ENCODE measurements at regions not wholly inside any gene's neighbourhood (a gene's known extent, or its start where the extent isn't known, plus 50 kb on each side); places are given as distances from the start of the nearest gene placed in this dataset.

DNA sequence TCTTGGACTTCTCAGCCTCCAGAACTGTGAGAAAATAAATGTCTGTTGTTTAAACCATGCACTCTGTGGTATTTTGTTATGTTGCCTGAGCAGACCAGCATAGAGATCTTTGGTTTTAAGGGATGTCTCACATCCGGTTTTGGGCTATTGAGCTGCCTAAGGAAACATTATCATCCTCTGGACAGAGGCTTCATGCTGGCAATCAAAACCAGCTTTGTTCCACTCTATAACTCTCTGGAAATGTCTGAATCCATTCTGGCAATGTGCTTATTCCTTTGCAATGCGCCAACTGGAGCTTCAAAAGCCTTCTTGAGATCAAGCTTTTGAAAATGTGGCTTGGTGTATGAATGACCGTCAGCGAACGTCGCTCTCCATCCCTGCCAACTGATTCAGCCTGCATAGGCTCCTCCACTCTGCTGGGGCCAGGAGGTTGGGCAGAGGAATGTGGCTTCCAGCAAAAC lies 183.6 kb upstream of the MGAT5 start:
- DNase-seq (ENCODE audit: low read depth in 3 of 3, low spot score in 1 of 3), result no peak

DNA sequence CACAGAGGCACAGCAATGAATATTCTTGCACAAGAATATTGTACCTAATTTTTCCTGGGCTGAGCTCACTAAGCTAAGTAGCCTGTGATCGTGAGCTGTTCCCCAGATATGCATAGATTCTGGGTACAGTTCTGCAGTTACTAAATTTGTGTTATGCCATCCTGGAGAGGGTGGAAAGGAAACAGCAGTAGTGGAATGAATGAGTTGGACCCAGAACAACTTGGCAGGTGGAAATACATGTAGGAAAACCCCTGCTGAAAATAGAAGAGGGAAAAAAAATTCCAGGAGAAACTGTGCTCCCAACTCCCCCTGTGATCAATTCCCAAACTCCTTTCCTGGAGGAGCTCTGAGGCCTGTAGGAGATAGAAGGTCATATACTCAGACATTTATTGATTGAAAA lies 181.5 kb upstream of the MGAT5 start:
- no peak for DNase-seq (ENCODE audit: low read depth in 3 of 3, low spot score in 1 of 3)

DNA sequence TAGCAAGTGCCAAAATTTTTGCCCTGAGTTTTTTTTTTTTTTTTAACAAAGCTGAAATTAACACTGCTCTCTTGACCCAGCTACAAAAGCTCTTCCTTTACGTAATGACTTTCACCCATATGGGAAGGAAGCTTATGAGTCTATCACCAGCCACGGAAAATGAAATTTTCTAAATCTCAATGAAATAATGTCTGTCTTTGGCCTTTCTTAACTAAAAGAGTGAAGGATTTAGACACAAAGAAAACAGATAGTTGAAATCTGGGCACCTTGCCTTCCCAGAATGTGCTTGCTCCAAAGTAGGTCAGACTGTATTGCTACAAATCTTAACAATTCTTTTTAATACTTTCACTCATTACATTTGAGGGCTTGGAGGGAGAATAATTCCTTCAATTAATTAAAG lies 180.8 kb upstream of the MGAT5 start:
- DNase-seq (ENCODE audit: low read depth in 3 of 3, low spot score in 1 of 3), result no peak

DNA sequence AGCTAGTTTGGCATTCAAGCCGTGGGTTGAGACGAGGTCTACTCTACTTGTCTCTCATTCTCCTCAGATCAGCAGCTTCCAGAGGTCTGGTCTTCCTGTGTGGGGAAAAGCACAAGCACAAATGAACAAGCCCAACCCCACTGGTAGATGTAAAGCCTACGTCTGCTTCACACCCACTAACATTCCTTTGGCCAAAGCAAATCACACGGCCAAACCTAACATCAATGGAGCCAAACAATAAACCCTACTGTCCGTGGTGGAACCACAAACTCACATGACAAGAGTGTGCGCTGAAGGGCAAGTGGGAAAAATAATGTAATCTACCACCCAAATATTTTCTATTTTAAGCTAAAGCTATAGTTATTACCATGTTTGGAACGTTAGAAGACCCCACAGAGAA lies 179.3 kb upstream of the MGAT5 start:
- no peak for DNase-seq (ENCODE audit: low read depth in 3 of 3, low spot score in 1 of 3)

DNA sequence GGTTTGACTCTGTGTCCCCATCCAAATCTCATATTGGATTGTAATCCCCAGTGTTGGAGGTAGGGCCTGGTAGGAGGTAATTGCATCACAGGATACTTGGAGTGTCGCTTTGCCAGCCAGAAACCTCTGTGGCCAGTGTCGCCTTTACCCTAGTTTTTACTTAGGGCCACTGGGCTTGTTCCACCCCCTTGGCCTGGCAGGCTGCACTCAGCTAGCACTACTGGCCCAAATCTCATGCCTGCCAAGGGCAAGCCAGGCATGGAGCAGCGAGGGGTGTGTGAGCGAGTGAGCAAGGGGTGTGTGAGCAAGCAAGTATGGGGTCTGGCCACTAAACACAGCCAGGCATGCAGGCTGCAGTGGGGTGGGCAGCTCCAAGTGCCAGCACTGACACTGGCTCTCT lies 178.7 kb upstream of the MGAT5 start:
- DNase-seq (ENCODE audit: low read depth in 3 of 3, low spot score in 1 of 3), result no peak

DNA sequence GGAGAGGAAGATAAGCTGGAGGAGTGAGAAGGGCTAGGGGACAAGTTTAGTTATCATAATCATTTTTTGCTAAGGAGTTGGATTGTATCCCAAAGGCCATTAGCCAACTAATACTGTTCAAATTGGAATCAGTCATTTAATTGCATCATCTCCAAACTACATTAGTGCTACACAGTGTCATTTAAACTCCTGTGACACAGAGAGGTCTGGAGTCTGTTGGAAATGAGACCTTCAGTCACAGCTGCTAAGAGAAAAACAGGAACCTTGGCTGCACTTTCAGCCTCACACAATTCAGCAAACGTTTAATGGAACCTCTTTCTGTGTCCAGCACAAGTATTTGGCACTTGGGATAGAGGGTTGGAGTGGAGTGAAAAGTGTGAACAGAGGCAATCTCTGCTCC lies 175.5 kb upstream of the MGAT5 start:
- no peak for DNase-seq (ENCODE audit: low read depth in 3 of 3, low spot score in 1 of 3)

DNA sequence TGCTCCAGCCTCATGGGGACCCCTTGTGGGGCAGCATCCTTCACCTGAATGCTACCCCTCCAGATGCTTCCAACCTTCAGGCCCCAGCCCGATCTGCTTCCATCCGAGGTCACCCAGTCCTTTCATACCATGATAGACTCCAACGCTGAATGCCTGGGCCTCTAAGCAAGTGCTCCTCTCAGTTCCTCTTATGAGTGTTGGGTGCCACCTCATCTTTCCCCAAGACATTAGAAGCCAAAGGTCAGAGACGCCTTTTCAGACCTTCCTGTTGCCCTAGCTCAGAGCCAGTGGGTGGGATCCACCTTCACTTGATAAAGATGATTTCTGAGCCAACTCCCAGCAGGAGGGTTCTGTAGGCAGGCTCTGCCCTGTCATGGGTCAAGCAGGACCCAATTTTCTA lies 174.5 kb upstream of the MGAT5 start:
- no peak for DNase-seq (ENCODE audit: low read depth in 3 of 3, low spot score in 1 of 3)

DNA sequence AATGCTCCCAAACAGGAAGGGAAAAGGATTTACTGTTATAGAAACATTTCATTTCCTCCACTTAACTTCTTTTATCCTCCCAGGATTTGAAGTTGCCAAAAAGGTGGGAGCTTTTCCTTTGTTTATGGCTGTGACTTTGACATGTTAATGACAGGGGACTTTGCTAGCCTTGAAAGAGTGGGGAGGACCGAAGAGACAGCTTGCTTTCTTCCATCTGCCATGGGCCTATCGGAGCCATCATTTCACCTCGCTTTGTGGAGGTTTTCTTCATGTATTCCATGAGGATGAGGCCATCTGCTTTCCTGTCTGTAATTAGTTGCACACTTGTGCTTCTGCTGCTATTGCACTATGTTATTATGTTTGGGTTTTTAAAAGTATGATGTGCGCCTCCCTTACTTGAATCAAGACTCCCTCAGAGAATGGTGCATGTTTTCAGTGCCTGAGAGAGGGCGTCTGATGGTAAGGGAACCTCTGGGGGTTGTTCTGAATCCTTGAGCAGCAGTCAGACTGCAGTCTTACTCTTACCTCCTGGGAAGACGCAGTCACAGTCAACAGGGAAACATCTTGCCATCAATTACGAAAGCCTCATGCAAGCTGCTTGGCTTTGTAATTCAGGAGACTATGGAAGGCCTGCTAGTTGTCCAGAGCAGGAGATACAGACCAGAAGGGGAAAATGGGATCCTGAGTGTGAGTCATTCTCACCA lies 173.3 kb upstream of the MGAT5 start:
- no peak for DNase-seq (ENCODE audit: low read depth in 3 of 3, low spot score in 1 of 3)

DNA sequence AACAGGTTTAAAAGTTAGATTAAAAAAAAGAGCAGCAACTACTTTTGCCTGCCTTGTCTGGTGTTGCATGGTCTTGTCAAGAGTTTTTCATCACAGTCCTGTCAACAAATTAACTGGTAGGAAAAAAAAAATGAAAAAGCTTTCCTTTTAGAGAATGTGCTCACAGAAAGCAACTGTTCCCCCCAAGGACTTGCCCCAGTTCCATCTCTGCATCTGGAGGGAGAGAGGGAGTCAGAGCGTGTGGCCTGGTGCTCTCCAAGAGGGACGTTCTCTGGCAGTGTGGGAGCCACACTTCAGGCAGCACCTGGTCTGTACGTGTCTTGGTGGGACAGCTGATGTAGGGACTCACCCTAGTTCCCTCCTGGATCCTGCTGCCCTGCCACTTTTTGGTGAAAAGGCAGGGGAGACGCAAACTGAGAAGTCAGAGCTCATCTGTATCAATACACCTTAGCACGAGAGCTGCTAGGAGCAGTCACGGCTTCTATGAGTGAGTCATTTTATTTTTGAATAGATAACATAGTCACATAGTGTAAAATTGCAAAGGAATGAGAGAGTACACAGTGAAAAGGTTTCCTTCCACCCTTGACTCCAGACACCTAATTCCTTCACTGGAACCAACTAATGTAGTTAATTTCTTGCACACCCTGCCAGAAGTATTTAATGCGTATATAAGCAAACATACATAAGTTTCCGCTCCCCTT lies 172.5 kb upstream of the MGAT5 start:
- no peak for DNase-seq (ENCODE audit: low read depth in 3 of 3, low spot score in 1 of 3)

DNA sequence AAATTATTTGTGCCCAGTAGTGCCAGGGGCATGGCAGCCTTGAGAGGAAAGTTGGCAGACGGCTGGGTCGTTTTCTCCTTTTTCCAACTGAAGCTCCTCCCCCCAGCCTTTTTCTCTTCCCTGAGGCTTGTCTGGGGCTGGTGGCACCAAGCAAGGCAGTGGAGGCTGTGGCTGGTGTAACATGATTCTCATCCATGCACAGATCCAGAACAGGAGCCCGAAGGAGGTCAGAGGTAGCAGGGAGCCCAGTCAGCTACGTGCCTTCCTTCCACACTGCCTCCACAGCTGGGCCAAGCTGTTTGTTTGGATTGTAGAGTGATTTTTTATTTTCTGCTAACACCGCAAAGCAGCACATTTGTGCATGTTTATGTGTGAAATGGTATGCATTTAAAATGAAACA lies 170.3 kb upstream of the MGAT5 start:
- DNase-seq (ENCODE audit: low read depth in 3 of 3, low spot score in 1 of 3), result no peak

DNA sequence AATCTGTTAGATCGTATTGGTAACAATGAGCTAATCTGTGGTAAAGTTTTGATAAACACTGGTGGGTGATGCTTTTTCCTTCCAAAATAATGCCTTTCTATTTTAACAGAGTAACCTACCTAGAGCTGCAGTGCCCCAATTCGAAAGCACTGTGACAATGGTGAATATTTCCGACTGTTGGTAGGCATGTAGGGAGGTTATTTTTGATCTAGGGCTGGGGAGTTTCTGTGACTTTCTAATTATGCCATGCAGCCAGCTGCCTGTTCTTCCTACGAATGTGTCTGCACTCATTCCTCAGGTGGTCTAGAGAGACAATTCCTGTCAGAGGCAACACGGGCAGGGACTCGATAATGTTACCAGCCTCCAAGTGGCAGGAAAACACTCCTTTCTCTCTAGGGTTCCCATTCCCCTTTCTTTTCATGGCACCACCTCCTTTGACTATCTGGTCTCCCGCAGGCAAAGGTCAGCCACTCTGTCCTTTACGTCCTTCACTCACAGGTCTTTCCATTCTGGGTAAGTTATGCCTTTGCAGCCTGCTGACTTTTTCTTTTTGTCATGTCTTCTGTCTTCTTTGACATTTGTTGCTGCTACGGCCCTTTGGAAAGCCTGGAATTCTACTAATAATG lies 167.2 kb upstream of the MGAT5 start:
- DNase-seq (ENCODE audit: low read depth in 3 of 3, low spot score in 1 of 3), result no peak

DNA sequence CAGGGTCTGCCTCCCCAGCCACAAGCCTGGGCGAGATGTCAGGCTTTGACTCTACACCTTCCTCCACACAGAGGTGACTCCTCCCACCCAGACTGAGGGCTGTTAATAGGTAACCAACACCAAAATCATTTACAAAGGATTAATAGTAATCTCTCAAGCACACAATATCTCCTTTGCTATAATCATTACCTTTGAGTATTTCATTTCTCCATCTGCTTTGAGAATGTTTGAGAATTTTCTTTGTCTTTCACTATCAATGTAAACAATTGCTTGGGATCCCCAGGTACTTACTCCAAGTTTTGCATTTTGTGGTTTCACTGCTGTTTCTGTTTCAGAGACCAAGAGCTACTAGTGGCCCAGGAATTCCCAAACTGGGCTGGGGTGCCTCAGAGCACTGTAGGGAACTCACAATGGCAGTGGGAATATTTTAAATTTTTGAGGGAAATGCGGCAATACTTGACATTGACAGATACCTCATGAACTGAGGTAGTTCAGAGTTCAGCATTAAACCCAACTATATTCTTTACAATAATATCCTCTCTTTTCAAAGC lies 166.4 kb upstream of the MGAT5 start:
- DNase-seq (ENCODE audit: low read depth in 3 of 3, low spot score in 1 of 3), result no peak

DNA sequence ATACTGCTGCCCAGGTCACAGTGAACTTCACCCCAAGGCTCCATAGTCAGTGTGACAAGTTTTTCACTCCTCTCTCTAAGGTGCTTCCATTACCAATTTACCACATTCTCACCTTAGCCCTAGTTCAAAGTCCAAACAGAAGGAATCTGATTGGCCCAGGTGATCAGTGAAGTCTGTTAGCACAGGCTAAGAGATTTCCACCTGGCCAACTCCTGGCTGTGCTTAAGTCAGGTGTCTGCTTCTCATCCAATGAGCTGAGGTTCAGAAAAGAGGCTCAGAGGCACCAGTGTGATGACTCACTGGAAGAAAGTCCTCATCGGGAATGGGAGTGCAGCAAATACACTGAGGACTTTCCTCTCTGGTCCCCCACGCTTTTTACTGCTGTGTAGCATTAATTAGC lies 164.4 kb upstream of the MGAT5 start:
- DNase-seq (ENCODE audit: low read depth in 3 of 3, low spot score in 1 of 3), result no peak

DNA sequence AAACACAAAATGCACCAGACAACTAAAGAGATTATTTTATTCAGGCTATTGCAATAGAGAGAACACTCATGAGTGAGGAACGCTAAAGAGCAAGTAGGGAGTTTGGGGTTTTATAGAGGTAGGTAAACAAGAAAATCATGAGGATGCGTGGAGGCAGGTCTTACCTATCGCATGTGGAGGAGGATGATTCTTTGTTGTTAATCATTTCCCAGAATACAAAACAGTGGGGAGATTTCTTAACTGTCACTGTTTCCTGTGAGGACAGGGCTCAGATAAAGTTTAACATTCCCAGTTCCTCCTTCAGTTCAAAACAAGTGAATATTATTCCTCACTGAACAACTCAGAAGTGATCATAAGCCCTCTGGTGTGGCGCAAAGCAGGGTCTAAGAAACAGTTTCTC lies 156.1 kb upstream of the MGAT5 start:
- no peak for DNase-seq (ENCODE audit: low read depth in 3 of 3, low spot score in 1 of 3)

DNA sequence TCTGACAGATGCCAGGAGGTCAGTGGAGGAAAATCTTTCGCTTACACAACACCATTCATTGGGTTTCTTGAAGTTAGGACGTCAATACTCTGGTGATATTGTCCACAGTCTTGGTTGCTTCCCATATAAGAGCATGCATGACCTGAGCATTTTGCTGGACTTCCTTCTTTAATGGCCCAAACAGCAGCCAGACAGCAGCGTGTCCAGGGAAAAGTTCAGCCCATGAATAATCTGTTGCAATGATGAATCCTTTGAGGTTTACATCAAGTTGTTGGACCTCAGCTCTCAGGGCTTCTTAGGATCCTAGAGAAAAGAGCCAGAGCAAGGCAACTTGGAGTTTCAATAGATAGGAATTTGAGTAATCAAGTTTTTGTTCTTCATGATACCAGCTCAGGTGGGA lies 155.6 kb upstream of the MGAT5 start:
- no peak for DNase-seq (ENCODE audit: low read depth in 3 of 3, low spot score in 1 of 3)

DNA sequence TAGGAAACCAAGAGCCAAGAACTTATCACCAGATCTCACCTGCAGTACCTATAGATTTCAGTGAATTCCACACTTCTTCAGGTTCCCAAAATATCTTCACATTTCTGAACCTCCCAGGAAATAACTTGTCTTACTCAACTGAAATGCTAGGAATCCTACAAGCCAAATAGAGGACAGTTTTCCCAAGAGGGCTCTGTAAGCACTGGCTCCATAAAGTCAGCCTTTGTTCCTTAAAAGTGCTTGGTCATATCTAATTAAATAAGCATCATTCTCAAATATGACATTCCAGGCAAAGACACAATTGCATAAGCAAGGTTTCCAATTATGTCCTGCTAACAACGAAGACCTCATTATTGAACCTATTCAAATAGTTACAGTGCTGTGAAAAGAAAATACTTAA lies 154.6 kb upstream of the MGAT5 start:
- no peak for DNase-seq (ENCODE audit: low read depth in 3 of 3, low spot score in 1 of 3)

DNA sequence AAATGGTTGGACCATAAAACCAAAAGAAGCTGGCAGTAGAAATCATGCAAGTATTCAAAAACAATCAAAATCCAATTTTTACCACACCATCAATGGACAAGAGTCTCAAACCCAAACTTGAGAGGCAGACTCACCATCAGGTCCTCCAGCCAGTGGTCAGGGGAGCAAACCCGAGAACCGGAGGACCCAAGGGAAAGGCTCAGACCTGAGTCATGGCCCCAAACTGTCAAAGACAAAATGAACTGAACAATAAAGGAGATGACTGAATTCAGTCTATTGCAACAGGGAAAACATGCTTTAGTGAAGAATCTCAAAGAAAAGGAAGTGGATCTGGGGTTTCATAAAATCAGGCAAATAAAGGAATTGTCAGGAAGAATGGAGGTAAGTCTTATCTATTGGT lies 150.7 kb upstream of the MGAT5 start:
- no peak for DNase-seq (ENCODE audit: low read depth in 3 of 3, low spot score in 1 of 3)

DNA sequence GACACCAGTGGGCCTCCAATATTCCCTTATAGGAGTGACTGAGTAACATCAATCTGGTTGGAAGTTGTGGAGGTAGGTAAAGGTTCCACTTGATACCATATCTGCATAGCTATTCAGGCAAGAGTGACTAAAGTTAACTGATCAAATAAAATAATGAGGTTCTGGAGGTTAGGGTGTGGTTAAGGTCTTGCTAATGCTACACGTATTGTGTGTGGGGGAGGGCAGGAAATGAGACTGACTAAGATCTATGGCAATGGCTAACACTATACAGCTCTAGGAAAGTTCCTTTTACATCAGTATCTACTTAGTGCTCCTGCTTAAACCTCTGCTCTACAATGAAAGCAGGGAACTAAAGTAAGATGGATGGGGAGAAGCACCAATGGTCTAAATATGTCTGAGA lies 149.1 kb upstream of the MGAT5 start:
- DNase-seq (ENCODE audit: low read depth in 3 of 3, low spot score in 1 of 3), result no peak

DNA sequence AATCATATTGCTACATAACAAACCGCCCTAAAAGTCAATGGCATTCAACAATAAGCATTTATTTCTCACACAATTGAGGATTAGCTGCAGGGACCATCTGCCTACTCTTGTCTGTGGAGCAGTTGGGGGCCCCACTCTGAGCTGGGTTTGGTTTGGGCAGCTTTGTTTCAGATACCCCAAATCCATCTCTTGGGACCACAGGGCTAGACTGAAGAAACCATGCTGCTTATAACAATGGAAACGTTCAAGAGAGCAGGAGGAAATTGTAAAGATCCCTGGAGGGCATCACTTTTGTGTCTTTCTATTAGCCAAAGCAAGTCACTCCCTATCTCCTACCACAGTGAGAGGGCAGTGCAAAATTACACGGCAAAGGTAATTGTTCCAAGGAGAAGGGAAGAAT lies 146.5 kb upstream of the MGAT5 start:
- no peak for DNase-seq (ENCODE audit: low read depth in 3 of 3, low spot score in 1 of 3)

DNA sequence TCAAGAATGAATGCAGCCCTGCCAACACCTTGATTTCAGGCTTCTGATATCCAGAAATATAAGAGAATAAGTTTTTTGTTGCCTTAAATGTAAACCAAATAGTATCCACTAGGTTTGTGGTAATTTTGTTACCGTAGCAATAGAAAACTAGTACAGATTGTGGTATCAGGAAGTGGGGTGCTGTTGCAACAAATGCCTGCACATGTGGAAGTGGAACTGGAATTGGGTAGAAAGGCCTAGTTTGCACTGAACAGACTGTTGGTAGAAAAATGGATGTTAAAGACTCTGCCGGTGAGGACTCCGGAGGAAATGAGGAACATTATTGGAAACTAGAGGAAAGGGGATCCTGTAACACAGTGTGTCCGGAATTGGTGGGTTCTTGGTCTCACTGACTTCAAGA lies 145.8 kb upstream of the MGAT5 start:
- DNase-seq (ENCODE audit: low read depth in 3 of 3, low spot score in 1 of 3), result no peak

DNA sequence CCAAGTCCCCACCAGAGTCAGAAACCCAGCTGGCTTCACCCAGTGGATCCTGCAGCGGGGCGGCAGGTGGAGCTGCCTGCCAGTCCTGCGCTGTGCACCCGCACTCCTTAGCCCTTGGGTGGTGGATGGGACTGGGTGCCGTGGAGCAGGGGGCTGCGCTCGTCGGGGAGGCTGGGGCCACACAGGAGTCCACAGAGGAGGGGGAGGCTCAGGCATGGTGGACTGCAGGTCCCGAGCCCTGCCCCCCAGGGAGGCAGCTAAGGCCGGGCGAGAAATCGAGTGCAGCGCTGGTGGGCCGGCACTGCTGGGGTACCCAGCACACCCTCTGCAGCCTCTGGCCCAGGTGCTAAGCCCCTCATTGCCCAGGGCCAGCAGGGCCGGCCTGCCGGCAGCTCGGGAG lies 144.6 kb upstream of the MGAT5 start:
- DNase-seq (ENCODE audit: low read depth in 3 of 3, low spot score in 1 of 3), result no peak

DNA sequence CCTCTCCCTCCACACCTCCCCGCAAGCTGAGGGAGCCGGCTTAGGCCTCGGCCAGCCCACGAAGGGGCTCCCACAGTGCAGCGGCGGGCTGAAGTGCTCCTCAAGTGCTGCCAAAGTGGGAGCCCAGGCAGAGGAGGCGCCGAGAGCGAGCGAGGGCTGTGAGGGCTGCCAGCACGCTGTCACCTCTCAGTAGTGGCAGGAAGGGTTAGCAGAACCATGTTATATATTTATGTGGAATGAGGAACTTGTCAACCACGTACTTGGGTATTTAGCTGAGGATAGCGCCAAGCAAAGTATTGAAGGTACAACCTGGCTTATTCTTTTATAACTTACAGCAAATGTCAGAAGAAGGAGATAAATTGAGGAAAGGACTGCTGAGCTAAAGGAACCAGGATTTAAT lies 144.1 kb upstream of the MGAT5 start:
- no peak for DNase-seq (ENCODE audit: low read depth in 3 of 3, low spot score in 1 of 3)

All from stimulated activated CD4-positive, alpha-beta T cell treated with anti-CD3 and anti-CD28 coated beads, TNF-alpha, amount 100 ng/mL, for 1 hour (primary cell).